ENCODE measurements at regions not wholly inside any gene's neighbourhood (a gene's known extent, or its start where the extent isn't known, plus 50 kb on each side); places are given as distances from the start of the nearest gene placed in this dataset.

- no peak overlapping the region for H3K4me3 ChIP-seq (ENCODE audit: low read depth, low read length)
- no peak for DNase-seq (ENCODE audit: low read depth)
- no peak for TF ChIP-seq CTCF (conservative IDR thresholded peaks at IDR 0.05; ENCODE audit: low read depth, low read length)
These were observed 94.6 kb upstream of the SKOR2 start for GRCh38 chr18:47346016-47346415.

GRCh38 chr18:47345291-47345690 is 93.8 kb upstream of the SKOR2 start:
- no peak for TF ChIP-seq CTCF (conservative IDR thresholded peaks at IDR 0.05; ENCODE audit: low read depth, low read length)
- H3K4me3 ChIP-seq (ENCODE audit: low read depth, low read length): no peak overlapping the region
- DNase-seq (ENCODE audit: low read depth): no peak

- no peak for DNase-seq (ENCODE audit: low read depth)
- H3K4me3 ChIP-seq (ENCODE audit: low read depth, low read length): no peak overlapping the region
- no peak for TF ChIP-seq CTCF (conservative IDR thresholded peaks at IDR 0.05; ENCODE audit: low read depth, low read length)
These were observed 91.8 kb upstream of the SKOR2 start for GRCh38 chr18:47343291-47343690.

- TF ChIP-seq CTCF (conservative IDR thresholded peaks at IDR 0.05; ENCODE audit: low read depth, low read length): no peak
These were observed 91.1 kb upstream of the SKOR2 start for GRCh38 chr18:47342566-47342965.

GRCh38 chr18:47341678-47342077 is 90.2 kb upstream of the SKOR2 start:
- no peak for TF ChIP-seq CTCF (conservative IDR thresholded peaks at IDR 0.05; ENCODE audit: low read depth, low read length)
- DNase-seq (ENCODE audit: low read depth): no peak
- H3K4me3 ChIP-seq (ENCODE audit: low read depth, low read length): no peak overlapping the region

More at GRCh38 chr18:47342566-47342965, 91.1 kb upstream of the SKOR2 start:
- no peak for DNase-seq (ENCODE audit: low read depth)
- no peak overlapping the region for H3K4me3 ChIP-seq (ENCODE audit: low read depth, low read length)

- no peak for TF ChIP-seq CTCF (conservative IDR thresholded peaks at IDR 0.05; ENCODE audit: low read depth, low read length)
- no peak for DNase-seq (ENCODE audit: low read depth)
These were observed 83.5 kb upstream of the SKOR2 start for GRCh38 chr18:47334966-47335365.

GRCh38 chr18:47333926-47334635 is 82.6 kb upstream of the SKOR2 start:
- TF ChIP-seq CTCF (conservative IDR thresholded peaks at IDR 0.05; ENCODE audit: low read depth, low read length): no peak
- no peak overlapping the region for H3K4me3 ChIP-seq (ENCODE audit: low read depth, low read length)
- DNase-seq (ENCODE audit: low read depth): no peak

More at GRCh38 chr18:47334966-47335365, 83.5 kb upstream of the SKOR2 start:
- H3K4me3 ChIP-seq (ENCODE audit: low read depth, low read length): no peak overlapping the region
